ENCODE measurements at regions not wholly inside any gene's neighbourhood (a gene's known extent, or its start where the extent isn't known, plus 50 kb on each side); places are given as distances from the start of the nearest gene placed in this dataset.
A peak's percentile ranks its signal among the peaks of the same experiment; 100 is the strongest.

GRCh38 chrX:40156470-40157227, 58.9 kb upstream of the BCOR start:
- H3K4me3 ChIP-seq: no peak overlapping the region

GRCh38 chrX:40155589-40156469, 58.1 kb upstream of the BCOR start:
- H3K27ac ChIP-seq: peak overlapping the region; percentile 46 to 59
- no peaks in the 10 kb centered on the region for H3K36me3 ChIP-seq
- H3K27me3 ChIP-seq: peaks cover 8% of the 10 kb centered on the region
- H3K9me3 ChIP-seq: no peaks in the 10 kb centered on the region
- TF ChIP-seq CTCF (IDR thresholded peaks at IDR 0.05): no peak
- intact Hi-C loops (cut with DNase I): loop anchor here (2.0 to 5.0 kb wide), 3 partner anchors 19 to 424 kb away; no protein-coding TSS in a partner anchor
- peaks cover 9 to 10% of the 10 kb centered on the region in 2 donors for H3K4me1 ChIP-seq
- no peak for DNase-seq (ENCODE audit: low spot score in 2 of 2)
- peak overlapping the region; percentile 56 to 62 for H3K4me3 ChIP-seq

More at GRCh38 chrX:40156470-40157227, 58.9 kb upstream of the BCOR start:
- Histone ChIP-seq H3K27ac (no peak overlapping the region), H3K4me1 (peaks cover 9 to 10% of the 10 kb centered on the region in 2 donors), H3K9me3 (no peaks in the 10 kb centered on the region), H3K36me3 (no peaks in the 10 kb centered on the region), H3K27me3 (peaks cover 8% of the 10 kb centered on the region)
- TF ChIP-seq CTCF (IDR thresholded peaks at IDR 0.05): no peak
- DNase-seq (ENCODE audit: low spot score in 2 of 2): no peak
- intact Hi-C loops (cut with DNase I): loop anchor here (5.0 kb wide), 1 partner anchor 424 kb away; no protein-coding TSS in a partner anchor

- H3K4me3 ChIP-seq: peak overlapping the region; percentile 56 to 62
- H3K27ac ChIP-seq: peak overlapping the region; percentile 46 to 59
- H3K27me3 ChIP-seq: peaks cover 8% of the 10 kb centered on the region
- no peak for TF ChIP-seq CTCF (IDR thresholded peaks at IDR 0.05)
- H3K36me3 ChIP-seq: no peaks in the 10 kb centered on the region
- H3K4me1 ChIP-seq: peaks cover 9 to 10% of the 10 kb centered on the region in 2 donors
- DNase-seq (ENCODE audit: low spot score in 2 of 2): peak in 1 of 2 donors; percentile 81
- intact Hi-C loops (cut with DNase I): loop anchor here (2.0 to 5.0 kb wide), 5 partner anchors 20 to 423 kb away; no protein-coding TSS in a partner anchor
- H3K9me3 ChIP-seq: no peaks in the 10 kb centered on the region
These were observed 57.3 kb upstream of the BCOR start for GRCh38 chrX:40154853-40155588.

GRCh38 chrX:40154250-40154852, 56.6 kb upstream of the BCOR start:
- Histone ChIP-seq H3K27ac (peak overlapping the region; percentile 46 to 67), H3K36me3 (no peaks in the 10 kb centered on the region), H3K27me3 (peaks cover 8% of the 10 kb centered on the region), H3K4me1 (peaks cover 9 to 10% of the 10 kb centered on the region in 2 donors), H3K9me3 (no peaks in the 10 kb centered on the region), H3K4me3 (peak overlapping the region; percentile 56 to 62)
- intact Hi-C loops (cut with DNase I): loop anchor here (2.0 to 5.0 kb wide), 4 partner anchors 20 to 142 kb away; no protein-coding TSS in a partner anchor
- DNase-seq (ENCODE audit: low spot score in 2 of 2): no peak
- no peak for TF ChIP-seq CTCF (IDR thresholded peaks at IDR 0.05)

Data from ascending aorta (tissue), 2 donors.